ENCODE measurements at regions not wholly inside any gene's neighbourhood (a gene's known extent, or its start where the extent isn't known, plus 50 kb on each side); places are given as distances from the start of the nearest gene placed in this dataset.

GRCh38 chr7:25512061-25512687 lies 283.9 kb upstream of the NPVF start:
- intact Hi-C loops (cut with DNase I; ENCODE audit: low total_unique reads), result no loop called here
- Histone ChIP-seq H3K27ac (no peak overlapping the region), H3K4me3 (no peak overlapping the region), H3K4me1 (no peaks in the 10 kb centered on the region), H3K9me3 (no peaks in the 10 kb centered on the region), H3K36me3 (no peaks in the 10 kb centered on the region), H3K27me3 (no peaks in the 10 kb centered on the region)
- DNase-seq (ENCODE audit: low spot score in 2 of 2), result no peak
- TF ChIP-seq POLR2AphosphoS5 (IDR thresholded peaks at IDR 0.05) (no peak), POLR2A (IDR thresholded peaks at IDR 0.05) (no peak), CTCF (IDR thresholded peaks at IDR 0.05) (no peak)

GRCh38 chr7:25515633-25516275 lies 287.5 kb upstream of the NPVF start:
- DNase-seq (ENCODE audit: low spot score in 2 of 2), result no peak
- TF ChIP-seq CTCF (IDR thresholded peaks at IDR 0.05), result no peak
- no peak for TF ChIP-seq POLR2AphosphoS5 (IDR thresholded peaks at IDR 0.05)
- no peak for TF ChIP-seq POLR2A (IDR thresholded peaks at IDR 0.05)
- Histone ChIP-seq H3K27me3 (no peaks in the 10 kb centered on the region), H3K9me3 (no peaks in the 10 kb centered on the region), H3K27ac (no peak overlapping the region), H3K4me3 (no peak overlapping the region), H3K36me3 (no peaks in the 10 kb centered on the region), H3K4me1 (no peaks in the 10 kb centered on the region)
- intact Hi-C loops (cut with DNase I; ENCODE audit: low total_unique reads), result loop anchor here (5.0 kb wide), 1 partner anchor 43 kb away; no protein-coding TSS in a partner anchor

GRCh38 chr7:25517906-25518305 lies 289.6 kb upstream of the NPVF start:
- intact Hi-C loops (cut with DNase I; ENCODE audit: low total_unique reads), result loop anchor here (5.0 kb wide), 1 partner anchor 46 kb away; no protein-coding TSS in a partner anchor
- no peak for DNase-seq (ENCODE audit: low spot score in 2 of 2)
- no peaks in the 10 kb centered on the region for H3K36me3 ChIP-seq
- H3K9me3 ChIP-seq, result no peaks in the 10 kb centered on the region
- H3K4me1 ChIP-seq, result no peaks in the 10 kb centered on the region
- no peaks in the 10 kb centered on the region for H3K27me3 ChIP-seq
- H3K4me3 ChIP-seq, result no peak overlapping the region
- no peak overlapping the region for H3K27ac ChIP-seq
- TF ChIP-seq CTCF (IDR thresholded peaks at IDR 0.05), result no peak
- TF ChIP-seq POLR2A (IDR thresholded peaks at IDR 0.05), result no peak
- TF ChIP-seq POLR2AphosphoS5 (IDR thresholded peaks at IDR 0.05), result no peak

GRCh38 chr7:25520017-25520416 lies 291.7 kb upstream of the NPVF start:
- intact Hi-C loops (cut with DNase I; ENCODE audit: low total_unique reads), result no loop called here
- Histone ChIP-seq H3K9me3 (no peaks in the 10 kb centered on the region), H3K27ac (no peak overlapping the region), H3K4me1 (no peaks in the 10 kb centered on the region), H3K4me3 (no peak overlapping the region), H3K27me3 (no peaks in the 10 kb centered on the region), H3K36me3 (no peaks in the 10 kb centered on the region)
- no peak for DNase-seq (ENCODE audit: low spot score in 2 of 2)
- TF ChIP-seq CTCF (IDR thresholded peaks at IDR 0.05) (no peak), POLR2A (IDR thresholded peaks at IDR 0.05) (no peak), POLR2AphosphoS5 (IDR thresholded peaks at IDR 0.05) (no peak)

- no peak for TF ChIP-seq CTCF (IDR thresholded peaks at IDR 0.05)
- TF ChIP-seq POLR2A (IDR thresholded peaks at IDR 0.05), result no peak
- TF ChIP-seq POLR2AphosphoS5 (IDR thresholded peaks at IDR 0.05), result no peak
- no peak for DNase-seq (ENCODE audit: low spot score in 2 of 2)
- no peak overlapping the region for H3K4me3 ChIP-seq
- no peaks in the 10 kb centered on the region for H3K4me1 ChIP-seq
- intact Hi-C loops (cut with DNase I; ENCODE audit: low total_unique reads), result no loop called here
- H3K9me3 ChIP-seq, result no peaks in the 10 kb centered on the region
- H3K36me3 ChIP-seq, result no peaks in the 10 kb centered on the region
- no peaks in the 10 kb centered on the region for H3K27me3 ChIP-seq
- no peak overlapping the region for H3K27ac ChIP-seq
Measured at GRCh38 chr7:25520516-25520915, 292.2 kb upstream of the NPVF start.

All from breast epithelium (tissue), 4 donors.